ENCODE measurements at regions not wholly inside any gene's neighbourhood (a gene's known extent, or its start where the extent isn't known, plus 50 kb on each side); places are given as distances from the start of the nearest gene placed in this dataset.

DNA sequence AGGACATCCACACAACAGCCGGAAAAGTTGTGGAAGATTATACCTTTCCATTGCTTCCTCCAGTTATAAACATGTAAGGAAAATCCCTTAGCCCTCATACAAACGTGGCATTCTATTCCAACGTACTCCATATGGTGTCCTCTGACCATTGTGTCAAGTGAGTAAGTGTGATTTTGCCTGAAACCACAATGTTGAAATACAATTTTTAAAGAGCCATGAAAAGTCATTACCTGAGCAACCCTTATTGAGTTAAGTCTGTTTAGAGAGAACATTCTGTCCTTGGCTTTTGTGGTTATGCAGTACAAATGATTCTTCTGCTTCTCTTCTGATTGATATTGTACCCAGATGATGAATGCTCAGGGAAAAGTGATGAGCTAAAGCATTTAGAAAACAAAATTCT is 530.1 kb downstream of the HAO1 start:
- H3K36me3 ChIP-seq = no peaks in the 10 kb centered on the region
- no peak overlapping the region for H3K27ac ChIP-seq
- no peak overlapping the region for H3K4me3 ChIP-seq
- no peak for DNase-seq (ENCODE audit: low read depth in 1 of 2, low spot score in 1 of 2)
- TF ChIP-seq, protein P1, sequence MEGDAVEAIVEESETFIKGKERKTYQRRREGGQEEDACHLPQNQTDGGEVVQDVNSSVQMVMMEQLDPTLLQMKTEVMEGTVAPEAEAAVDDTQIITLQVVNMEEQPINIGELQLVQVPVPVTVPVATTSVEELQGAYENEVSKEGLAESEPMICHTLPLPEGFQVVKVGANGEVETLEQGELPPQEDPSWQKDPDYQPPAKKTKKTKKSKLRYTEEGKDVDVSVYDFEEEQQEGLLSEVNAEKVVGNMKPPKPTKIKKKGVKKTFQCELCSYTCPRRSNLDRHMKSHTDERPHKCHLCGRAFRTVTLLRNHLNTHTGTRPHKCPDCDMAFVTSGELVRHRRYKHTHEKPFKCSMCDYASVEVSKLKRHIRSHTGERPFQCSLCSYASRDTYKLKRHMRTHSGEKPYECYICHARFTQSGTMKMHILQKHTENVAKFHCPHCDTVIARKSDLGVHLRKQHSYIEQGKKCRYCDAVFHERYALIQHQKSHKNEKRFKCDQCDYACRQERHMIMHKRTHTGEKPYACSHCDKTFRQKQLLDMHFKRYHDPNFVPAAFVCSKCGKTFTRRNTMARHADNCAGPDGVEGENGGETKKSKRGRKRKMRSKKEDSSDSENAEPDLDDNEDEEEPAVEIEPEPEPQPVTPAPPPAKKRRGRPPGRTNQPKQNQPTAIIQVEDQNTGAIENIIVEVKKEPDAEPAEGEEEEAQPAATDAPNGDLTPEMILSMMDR (IDR thresholded peaks at IDR 0.05; ENCODE audit: low read depth, low read length) = no peak
- no peaks in the 10 kb centered on the region for H3K27me3 ChIP-seq
- no peaks in the 10 kb centered on the region for H3K4me1 ChIP-seq (ENCODE audit: low read depth)
- H3K9me3 ChIP-seq (ENCODE audit: low read depth) = no peaks in the 10 kb centered on the region

DNA sequence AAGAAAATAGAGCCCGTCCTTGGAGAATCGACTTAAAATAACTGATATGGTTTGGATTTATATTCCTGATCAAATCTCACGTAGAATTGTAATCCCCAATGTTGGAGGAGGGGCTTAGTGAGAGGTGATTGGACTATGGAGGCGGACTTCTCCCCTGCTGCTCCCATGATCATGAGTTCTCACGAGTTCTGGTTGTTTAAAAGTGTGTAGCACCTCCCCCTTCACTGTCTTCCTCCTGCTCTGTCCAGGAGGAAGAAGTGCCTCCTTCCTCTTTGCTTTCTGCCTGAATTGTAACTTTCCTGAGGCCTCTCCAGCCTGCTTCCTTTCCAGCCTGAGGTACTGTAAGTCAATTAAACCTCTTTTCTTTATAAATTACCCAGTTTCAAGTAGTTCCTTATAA is 529.2 kb downstream of the HAO1 start:
- H3K27ac ChIP-seq = no peak overlapping the region
- H3K4me3 ChIP-seq = no peak overlapping the region
- TF ChIP-seq, protein P1 (IDR thresholded peaks at IDR 0.05; ENCODE audit: low read depth, low read length) = no peak
- no peaks in the 10 kb centered on the region for H3K9me3 ChIP-seq (ENCODE audit: low read depth)
- H3K27me3 ChIP-seq = no peaks in the 10 kb centered on the region
- no peaks in the 10 kb centered on the region for H3K36me3 ChIP-seq
- no peak for DNase-seq (ENCODE audit: low read depth in 1 of 2, low spot score in 1 of 2)
- no peaks in the 10 kb centered on the region for H3K4me1 ChIP-seq (ENCODE audit: low read depth)

- Histone ChIP-seq H3K9me3 (ENCODE audit: low read depth) (no peaks in the 10 kb centered on the region), H3K27ac (no peak overlapping the region), H3K27me3 (no peaks in the 10 kb centered on the region), H3K4me3 (no peak overlapping the region), H3K4me1 (ENCODE audit: low read depth) (no peaks in the 10 kb centered on the region), H3K36me3 (no peaks in the 10 kb centered on the region)
- TF ChIP-seq, protein P1 (IDR thresholded peaks at IDR 0.05; ENCODE audit: low read depth, low read length) = no peak
- DNase-seq (ENCODE audit: low read depth in 1 of 2, low spot score in 1 of 2) = no peak
Observed at GRCh38 chr20:7415427-7415826, 524.8 kb downstream of the HAO1 start.

DNA sequence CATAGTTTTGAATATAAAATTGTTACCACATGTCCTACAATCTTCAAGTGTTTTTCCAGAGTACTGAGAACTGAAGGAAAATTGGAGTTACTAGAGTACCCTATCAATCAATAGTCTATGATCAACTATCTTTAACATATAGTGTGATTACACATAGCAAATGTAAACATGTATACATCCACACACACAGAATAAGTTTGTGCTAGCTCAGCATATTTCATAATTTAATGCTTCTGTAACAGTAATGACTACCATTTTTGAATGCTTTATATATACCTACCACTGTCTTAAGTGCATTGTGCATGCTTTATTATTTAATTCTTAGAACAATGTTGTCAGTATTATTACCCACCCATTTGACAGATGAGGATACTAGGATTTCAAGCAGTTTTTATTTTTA is 523.9 kb downstream of the HAO1 start:
- H3K4me1 ChIP-seq (ENCODE audit: low read depth) = no peaks in the 10 kb centered on the region
- H3K4me3 ChIP-seq = no peak overlapping the region
- TF ChIP-seq, protein P1 (IDR thresholded peaks at IDR 0.05; ENCODE audit: low read depth, low read length) = no peak
- no peaks in the 10 kb centered on the region for H3K9me3 ChIP-seq (ENCODE audit: low read depth)
- no peak for DNase-seq (ENCODE audit: low read depth in 1 of 2, low spot score in 1 of 2)
- H3K27me3 ChIP-seq = no peaks in the 10 kb centered on the region
- H3K36me3 ChIP-seq = no peaks in the 10 kb centered on the region
- H3K27ac ChIP-seq = no peak overlapping the region

GRCh38 chr20:7420345-7420744 is 519.9 kb downstream of the HAO1 start:
- Histone ChIP-seq H3K36me3 (no peaks in the 10 kb centered on the region), H3K4me1 (ENCODE audit: low read depth) (no peaks in the 10 kb centered on the region), H3K9me3 (ENCODE audit: low read depth) (no peaks in the 10 kb centered on the region), H3K27me3 (no peaks in the 10 kb centered on the region), H3K4me3 (no peak overlapping the region), H3K27ac (no peak overlapping the region)
- DNase-seq (ENCODE audit: low read depth in 1 of 2, low spot score in 1 of 2) = no peak
- TF ChIP-seq, protein P1 (IDR thresholded peaks at IDR 0.05; ENCODE audit: low read depth, low read length) = no peak

All from cardiac muscle cell (in vitro differentiated cells and primary cell).